ENCODE measurements at regions not wholly inside any gene's neighbourhood (a gene's known extent, or its start where the extent isn't known, plus 50 kb on each side); places are given as distances from the start of the nearest gene placed in this dataset.

GRCh38 chr6:88556663-88557062 lies 390.5 kb upstream of the CNR1 start:
- WGBS (ENCODE audit: low lambda C conversion rate), result 33% methylated on average over 4 of the region's 4 CpGs
- Histone ChIP-seq H3K9me3 (ENCODE audit: low read length) (no peaks in the 10 kb centered on the region), H3K36me3 (replicated peaks in 1 of 2; ENCODE audit: control insufficient read depth in 1 of 2, insufficient read depth in 2 of 2, low read length in 2 of 2) (no peaks in the 10 kb centered on the region), H3K9ac (ENCODE audit: insufficient read depth, low read depth, low read length) (no peak overlapping the region), H4K20me1 (ENCODE audit: insufficient read depth, low read length) (no peaks in the 10 kb centered on the region), H3K79me2 (ENCODE audit: insufficient read depth, low read length) (no peaks in the 10 kb centered on the region), H3K4me1 (ENCODE audit: insufficient read depth, low read length) (no peaks in the 10 kb centered on the region), H3K4me2 (ENCODE audit: low read depth, low read length) (no peak overlapping the region), H3K27me3 (ENCODE audit: control insufficient read depth in 1 of 2, insufficient read depth in 2 of 2, low read length in 2 of 2) (peaks cover 0 to 8% of the 10 kb centered on the region in 2 experiments; a peak in 1 of 5 replicates), H2AFZ (ENCODE audit: low read length) (no peak overlapping the region), H3K27ac (ENCODE audit: extremely low read length, insufficient read depth, low read length) (no peak overlapping the region), H3K4me3 (replicated peaks in 1 of 3; ENCODE audit: insufficient read depth in 1 of 3, low read depth in 2 of 3, low read length in 3 of 3) (no peak overlapping the region)
- TF ChIP-seq ZFP90 (CRISPR knock-in tag; IDR thresholded peaks at IDR 0.05; ENCODE audit: borderline replicate concordance) (no peak), FUBP1 (CRISPR knock-in tag; IDR thresholded peaks at IDR 0.05; ENCODE audit: borderline replicate concordance) (no peak), GTF3A (CRISPR knock-in tag; conservative IDR thresholded peaks at IDR 0.05) (no peak), NONO (IDR thresholded peaks at IDR 0.05) (no peak), NONO (CRISPR knock-in tag; conservative IDR thresholded peaks at IDR 0.05) (no peak), ZNF563 (CRISPR knock-in tag; IDR thresholded peaks at IDR 0.05) (no peak), ARID4A (CRISPR knock-in tag; IDR thresholded peaks at IDR 0.05; ENCODE audit: borderline replicate concordance) (no peak), ZFX (CRISPR knock-in tag; IDR thresholded peaks at IDR 0.05; ENCODE audit: low read depth) (no peak), MAX (IDR thresholded peaks at IDR 0.05) (no peak), ZNF737 (CRISPR knock-in tag; IDR thresholded peaks at IDR 0.05; ENCODE audit: borderline replicate concordance) (no peak), EEA1 (CRISPR knock-in tag; IDR thresholded peaks at IDR 0.05; ENCODE audit: borderline replicate concordance) (no peak), DNMT1 (CRISPR knock-in tag; IDR thresholded peaks at IDR 0.05) (no peak), ZHX2 (IDR thresholded peaks at IDR 0.05; ENCODE audit: low read depth) (no peak), ZHX2 (CRISPR knock-in tag; IDR thresholded peaks at IDR 0.05; ENCODE audit: borderline replicate concordance) (no peak)
- ChIA-PET POLR2A (no interaction called here), CTCF (ENCODE audit: low intra/inter-chr PET ratio, low total read pairs) (no interaction called here)
- DNase-seq (ENCODE audit: low spot score) (no peak), ATAC-seq (no peak), FAIRE-seq (no peak)
- no TSS peak for BruUV-seq (replicated peaks)
- intact Hi-C loops (cut with micrococcal nuclease; ENCODE audit: unreplicated experiment), result no loop called here
- in situ Hi-C loops (cut with HindIII; ENCODE audit: extremely low pct_ligation_motif_present, low pct_unique_long_range_greater_than_20kb), result no loop called here
